ENCODE measurements at regions not wholly inside any gene's neighbourhood (a gene's known extent, or its start where the extent isn't known, plus 50 kb on each side); places are given as distances from the start of the nearest gene placed in this dataset.
A peak's percentile ranks its signal among the peaks of the same experiment; 100 is the strongest.

- H3F3A ChIP-seq (replicated peaks; ENCODE audit: insufficient read depth) = no peaks in the 10 kb centered on the region
- no peaks in the 10 kb centered on the region for H3K36me3 ChIP-seq (replicated peaks in 1 of 2; ENCODE audit: control insufficient read depth in 1 of 2, insufficient read depth in 2 of 2, low read length in 1 of 2)
- H3K4me2 ChIP-seq = no peak overlapping the region
- H3K27ac ChIP-seq (ENCODE audit: low read depth in 2 of 2, low read length in 1 of 2) = peak overlapping the region in 1 of 2 experiments; percentile 33; a peak in 1 of 4 replicates
- H3K9me2 ChIP-seq = no peaks in the 10 kb centered on the region; the same call in 1 of the 2 replicates
- no peak for TF ChIP-seq CTCF (IDR thresholded peaks at IDR 0.05)
- no peak for TF ChIP-seq NRF1 (IDR thresholded peaks at IDR 0.05; ENCODE audit: low read depth, low read length)
- no peak for TF ChIP-seq ZBTB33 (IDR thresholded peaks at IDR 0.05; ENCODE audit: borderline replicate concordance, low read depth)
- TF ChIP-seq NFIC (IDR thresholded peaks at IDR 0.05; ENCODE audit: borderline replicate concordance) = no peak
- no peak for TF ChIP-seq RFX5 (IDR thresholded peaks at IDR 0.05; ENCODE audit: low read length)
- no peak for TF ChIP-seq SMC3 (IDR thresholded peaks at IDR 0.05; ENCODE audit: low read depth, low read length)
- no peak for TF ChIP-seq IRF3 (IDR thresholded peaks at IDR 0.05; ENCODE audit: low read depth, low read length)
- no peak for TF ChIP-seq CHD2 (IDR thresholded peaks at IDR 0.05; ENCODE audit: low read length, partially characterized antibody)
- TF ChIP-seq REST (IDR thresholded peaks at IDR 0.05; ENCODE audit: low read depth, low read length) = no peak
- TF ChIP-seq GATA2 (CRISPR knock-in tag; IDR thresholded peaks at IDR 0.05) = no peak
- no peak for TF ChIP-seq EP300 (IDR thresholded peaks at IDR 0.05; ENCODE audit: borderline replicate concordance in 1 of 2, low read depth in 1 of 2, low read length in 1 of 2)
- TF ChIP-seq EZH2phosphoT487 (IDR thresholded peaks at IDR 0.05; ENCODE audit: borderline replicate concordance, low read depth) = no peak
- no peak for TF ChIP-seq MAX (IDR thresholded peaks at IDR 0.05; ENCODE audit: low read depth)
- no peak for TF ChIP-seq RAD21 (IDR thresholded peaks at IDR 0.05; ENCODE audit: low read length)
- TF ChIP-seq ELF1 (IDR thresholded peaks at IDR 0.05) = no peak
- no peak for TF ChIP-seq GABPA (IDR thresholded peaks at IDR 0.05; ENCODE audit: low read depth)
- TF ChIP-seq FOXJ3 (CRISPR knock-in tag; IDR thresholded peaks at IDR 0.05) = no peak
- no peak for TF ChIP-seq SIN3A (IDR thresholded peaks at IDR 0.05; ENCODE audit: borderline replicate concordance, low read depth, low read length)
- no peak for TF ChIP-seq POLR2AphosphoS5 (IDR thresholded peaks at IDR 0.05; ENCODE audit: low read depth, low read length)
- TF ChIP-seq USF2 (IDR thresholded peaks at IDR 0.05; ENCODE audit: borderline replicate concordance, low read depth, low read length) = no peak
- CTCF ChIA-PET = no interaction called here
- POLR2A ChIA-PET = no interaction called here
- H4K20me1 ChIP-seq (ENCODE audit: insufficient read depth) = no peaks in the 10 kb centered on the region
- no peak overlapping the region for H3K9ac ChIP-seq
- 13% methylated on average over 4 of the region's 4 CpGs for WGBS (ENCODE audit: low lambda C conversion rate)
- H3K27me3 ChIP-seq (ENCODE audit: insufficient read depth) = no peaks in the 10 kb centered on the region
- no peaks in the 10 kb centered on the region; the same call in 1 of the 2 replicates for H3K9me3 ChIP-seq
- H3K4me3 ChIP-seq (ENCODE audit: low read depth in 2 of 2, low read length in 1 of 2) = no peak overlapping the region
- no peak for DNase-seq
- no peaks in the 10 kb centered on the region for H3K4me1 ChIP-seq (ENCODE audit: control insufficient read depth in 1 of 2, insufficient read depth in 2 of 2, low read depth in 1 of 2, low read length in 1 of 2)
- H3K79me2 ChIP-seq (ENCODE audit: insufficient read depth) = no peaks in the 10 kb centered on the region
- H2AFZ ChIP-seq (ENCODE audit: low read depth) = no peak overlapping the region
These were observed 1485.7 kb upstream of the CDH9 start for GRCh38 chr5:28523888-28524635.

Measured in SK-N-SH (cell line).